ENCODE measurements at regions not wholly inside any gene's neighbourhood (a gene's known extent, or its start where the extent isn't known, plus 50 kb on each side); places are given as distances from the start of the nearest gene placed in this dataset.
A peak's percentile ranks its signal among the peaks of the same experiment; 100 is the strongest.

DNA sequence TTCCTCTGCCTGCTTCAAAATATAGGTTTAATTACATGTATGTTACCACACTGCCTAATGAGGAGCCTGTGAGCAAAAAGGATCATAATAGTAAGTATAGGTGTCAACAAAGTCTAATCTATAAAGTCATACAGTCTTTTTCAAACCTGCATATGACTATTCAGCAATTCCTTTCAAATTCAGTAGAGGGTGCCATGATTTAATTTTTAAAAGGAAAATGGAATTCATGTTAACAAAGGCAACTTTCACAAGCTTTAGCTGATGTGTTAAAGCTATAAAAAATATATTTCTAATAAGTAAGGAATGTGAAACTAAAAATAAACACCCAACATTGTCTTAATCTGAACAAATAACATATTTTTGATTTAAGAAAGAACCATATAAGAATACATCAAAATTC is 52.1 kb downstream of the MPP7 start:
- DNase-seq = no peak

DNA sequence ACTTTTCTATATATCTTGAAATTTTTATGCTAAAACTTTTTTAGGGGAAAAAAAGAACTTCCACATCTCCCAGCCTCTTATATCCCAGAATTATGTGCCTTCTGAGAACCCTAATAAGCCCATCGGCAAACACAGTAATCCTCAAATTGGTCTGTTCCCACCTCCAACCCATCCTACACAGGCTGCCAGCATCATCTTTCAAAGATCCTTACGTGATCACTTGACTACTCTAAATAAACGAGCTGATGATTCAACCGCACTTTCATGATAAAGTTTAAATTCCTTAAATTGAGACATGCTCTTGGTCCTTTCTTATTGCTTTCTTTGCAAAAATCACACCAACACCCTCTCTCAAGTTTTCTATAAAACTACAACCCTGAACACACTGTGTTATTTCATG is 52.5 kb downstream of the MPP7 start:
- DNase-seq = no peak

DNA sequence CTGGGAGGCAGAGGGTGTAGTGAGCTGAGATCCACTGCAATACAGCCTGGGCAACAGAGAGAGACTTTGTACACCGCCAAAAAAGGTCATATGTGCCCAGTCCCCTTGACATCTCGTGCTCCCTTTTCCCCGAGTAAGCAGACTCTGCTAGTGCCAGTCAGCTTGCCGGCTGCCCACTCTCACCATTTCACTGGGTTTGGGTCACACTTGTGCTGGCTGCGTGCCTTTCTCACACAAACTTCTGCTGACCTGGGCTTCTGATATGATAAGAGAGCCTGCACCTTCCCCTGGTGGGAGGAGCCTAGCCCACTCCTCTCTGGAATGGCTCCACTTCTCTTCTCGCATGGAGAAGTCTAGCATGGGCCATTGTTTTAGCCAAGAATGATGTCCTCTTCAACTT is 53.4 kb downstream of the MPP7 start:
- DNase-seq = no peak

DNA sequence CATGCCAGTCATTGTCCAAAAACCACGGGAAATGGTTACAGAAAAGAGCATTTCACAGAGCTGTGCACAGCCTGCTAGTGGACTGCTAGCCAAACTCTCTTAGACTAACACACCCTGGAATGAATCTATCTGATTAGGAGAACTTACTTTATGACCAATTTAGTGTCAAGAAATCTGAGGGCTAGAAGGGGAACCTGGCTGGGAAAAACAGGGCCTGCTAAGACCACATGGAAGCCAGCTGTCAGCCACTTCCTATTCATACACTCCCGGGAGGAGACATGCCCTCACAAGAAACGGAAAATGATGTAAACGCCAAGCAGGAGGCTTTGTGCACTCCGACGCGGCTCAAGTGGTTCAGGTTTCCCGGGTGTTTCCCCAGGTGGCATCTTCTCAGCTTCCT is 54.8 kb downstream of the MPP7 start:
- no peak for DNase-seq

DNA sequence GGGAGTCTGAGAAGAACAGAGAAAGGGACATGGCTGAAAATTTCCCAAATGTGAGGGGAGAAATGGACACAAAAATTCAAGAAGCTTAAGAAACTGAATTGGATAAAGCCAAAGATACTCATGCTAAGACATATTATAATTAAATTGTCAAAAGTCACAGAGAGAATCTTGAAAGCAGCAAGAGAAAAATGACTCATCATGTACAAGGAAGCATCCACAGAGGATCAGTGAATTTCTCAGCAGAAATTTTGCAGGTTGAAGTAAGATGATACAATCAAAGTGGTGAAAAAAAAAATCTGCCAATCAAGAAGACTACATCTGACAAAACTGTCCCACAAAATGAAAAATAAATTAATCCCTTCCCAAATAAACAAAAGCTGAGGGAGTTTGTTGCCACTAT is 56.8 kb downstream of the MPP7 start:
- DNase-seq = no peak

DNA sequence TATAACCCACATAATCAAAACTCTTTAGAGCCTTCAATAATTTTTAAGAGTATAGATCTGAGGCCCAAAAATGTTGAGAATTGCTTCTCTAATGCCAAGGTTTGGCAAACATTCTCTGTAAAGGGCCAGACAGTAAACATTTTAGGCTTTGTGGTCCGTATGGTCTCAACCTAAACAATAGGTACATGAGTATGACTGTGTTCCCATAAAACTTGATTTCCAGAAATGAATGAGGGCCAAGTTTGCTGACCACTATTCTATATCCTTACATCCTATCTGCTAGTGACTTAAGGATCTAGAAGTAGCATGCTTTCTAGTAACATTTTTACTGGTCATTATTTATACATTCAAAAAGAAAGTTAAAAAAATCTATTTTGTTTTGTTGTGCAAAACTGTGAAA is 58.9 kb downstream of the MPP7 start:
- DNase-seq = no peak

DNA sequence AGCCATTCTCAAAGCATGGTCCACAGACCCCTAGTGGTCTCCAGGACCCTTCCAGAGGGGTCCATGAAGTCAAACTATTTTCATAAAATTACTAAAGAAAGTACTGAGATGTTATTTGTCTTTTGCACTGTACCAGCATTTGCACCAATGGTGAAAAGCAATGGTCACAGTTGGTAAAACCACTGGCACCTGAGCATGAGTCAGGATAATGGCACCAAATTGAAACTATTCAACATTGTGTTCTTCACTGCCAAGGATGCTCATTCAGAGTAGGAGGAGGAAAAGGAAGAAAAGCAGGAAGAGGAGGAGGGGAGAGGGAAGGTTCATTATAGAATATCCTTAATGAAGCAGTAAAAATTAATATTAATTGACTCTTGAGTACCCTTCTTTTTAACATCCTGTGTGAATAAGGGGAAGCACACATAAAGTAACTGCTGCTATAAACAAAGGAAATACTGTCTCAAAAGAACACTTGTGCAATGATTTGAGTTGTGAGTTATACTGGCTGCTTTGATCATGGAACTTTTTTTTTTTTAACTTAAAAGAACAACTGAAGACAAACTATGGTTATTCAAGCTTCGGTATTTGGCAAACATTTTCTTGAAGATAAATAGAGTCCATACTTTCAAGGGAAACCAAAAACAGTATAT is 60.2 kb downstream of the MPP7 start:
- DNase-seq = no peak

DNA sequence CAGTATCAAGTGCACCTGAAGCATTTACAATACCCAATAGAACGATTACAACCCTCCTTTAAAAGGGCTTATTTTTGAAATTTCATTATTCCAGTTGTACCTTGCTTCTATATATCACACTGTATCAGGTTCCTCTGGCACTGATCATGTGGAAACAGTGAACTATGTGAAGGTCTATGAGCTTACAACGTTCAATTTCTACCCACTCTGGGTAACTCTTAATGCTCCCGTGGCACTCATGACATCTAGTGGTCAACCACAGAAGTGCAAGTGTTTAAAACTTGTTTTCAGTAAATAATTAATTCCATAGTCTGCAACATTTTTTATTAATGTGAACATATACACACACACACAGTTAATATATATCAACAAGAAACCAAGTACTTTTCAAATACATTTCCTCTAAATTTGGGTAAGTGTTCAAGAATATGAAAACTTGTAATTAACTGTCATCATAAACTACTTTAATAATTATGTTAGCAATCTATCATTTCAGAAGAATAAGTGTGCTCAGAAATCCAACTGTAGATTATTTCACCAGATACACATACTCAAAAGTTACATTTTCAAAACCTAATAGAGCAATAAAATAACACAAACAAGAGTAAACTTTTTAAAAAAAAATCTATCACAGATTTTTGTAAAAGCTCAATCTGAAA is 61.0 kb downstream of the MPP7 start:
- DNase-seq = peak; percentile 0

DNA sequence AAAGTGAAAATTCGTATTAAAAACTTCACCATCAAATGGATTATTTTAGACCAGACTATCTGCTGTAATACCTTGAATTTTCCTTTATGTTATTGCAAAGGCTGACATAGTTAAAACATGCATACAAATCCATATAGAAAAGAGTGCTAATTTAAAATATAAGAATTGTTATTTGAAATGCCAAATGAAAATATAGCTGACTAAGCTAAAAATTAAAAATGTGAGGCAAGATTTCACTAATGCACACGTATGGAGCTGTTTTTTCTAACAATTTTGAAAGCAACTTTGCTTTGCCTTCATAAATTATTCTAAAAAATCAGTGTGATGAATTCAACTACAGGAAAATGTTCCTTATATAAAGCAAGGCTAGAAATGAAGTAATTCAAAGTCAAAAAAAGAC is 62.5 kb downstream of the MPP7 start:
- no peak for DNase-seq

DNA sequence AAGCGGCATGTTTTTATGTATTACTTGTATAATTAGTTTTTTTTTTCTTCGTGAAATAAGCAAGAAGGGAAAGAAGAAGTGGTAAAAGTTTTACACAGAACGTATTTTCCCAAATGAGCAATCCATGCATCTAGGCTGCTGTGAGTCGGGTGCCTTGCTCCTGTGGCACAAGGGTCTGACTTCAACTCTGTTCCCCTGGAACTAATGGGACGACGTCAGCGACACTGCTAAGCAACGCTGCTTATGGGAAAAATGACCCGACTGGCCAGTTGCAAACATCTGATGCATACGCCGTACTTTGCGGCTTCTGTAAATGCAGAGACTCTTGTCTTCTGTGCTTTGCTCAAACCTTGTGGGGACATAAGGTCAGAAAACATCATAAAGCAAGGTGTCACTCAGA is 66.3 kb downstream of the MPP7 start:
- DNase-seq = no peak

DNA sequence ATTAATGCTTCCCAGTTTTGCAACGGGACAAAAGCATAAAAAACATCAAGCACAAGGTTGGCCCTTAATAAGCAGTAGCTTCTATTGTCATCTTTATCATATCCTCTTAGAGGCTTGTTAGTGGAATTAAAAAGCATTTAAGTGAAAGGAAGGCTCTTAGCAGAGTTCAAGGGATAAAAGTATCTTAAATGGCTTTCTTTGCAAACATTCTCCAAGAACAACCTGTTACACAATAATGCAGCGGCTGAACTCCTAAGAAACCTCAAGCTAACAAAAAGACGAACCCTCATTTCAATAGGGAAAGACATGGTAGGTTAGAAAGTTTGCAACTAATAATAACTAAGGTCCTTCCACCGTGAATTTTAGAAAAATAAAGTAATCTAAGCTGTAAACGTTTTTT is 82.1 kb downstream of the MPP7 start:
- no peak for DNase-seq

DNA sequence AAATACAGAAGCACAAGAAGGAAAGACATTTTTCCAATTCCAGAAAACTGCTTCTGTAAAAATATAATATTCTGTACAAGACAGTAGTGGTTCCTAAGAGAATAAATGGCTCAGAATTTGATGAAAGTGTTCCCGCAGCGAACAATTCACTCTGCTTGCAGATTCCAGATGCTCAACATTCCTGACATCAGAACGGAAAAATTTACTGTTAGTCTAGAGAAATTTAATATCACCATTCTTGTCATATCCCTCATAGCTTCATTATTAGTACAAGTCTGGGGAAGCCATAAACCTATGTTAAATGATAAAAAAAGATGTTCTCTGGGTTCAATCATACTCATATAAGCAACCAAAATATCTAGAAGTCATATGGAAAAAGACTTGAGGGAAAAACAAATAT is 83.6 kb downstream of the MPP7 start:
- no peak for DNase-seq

DNA sequence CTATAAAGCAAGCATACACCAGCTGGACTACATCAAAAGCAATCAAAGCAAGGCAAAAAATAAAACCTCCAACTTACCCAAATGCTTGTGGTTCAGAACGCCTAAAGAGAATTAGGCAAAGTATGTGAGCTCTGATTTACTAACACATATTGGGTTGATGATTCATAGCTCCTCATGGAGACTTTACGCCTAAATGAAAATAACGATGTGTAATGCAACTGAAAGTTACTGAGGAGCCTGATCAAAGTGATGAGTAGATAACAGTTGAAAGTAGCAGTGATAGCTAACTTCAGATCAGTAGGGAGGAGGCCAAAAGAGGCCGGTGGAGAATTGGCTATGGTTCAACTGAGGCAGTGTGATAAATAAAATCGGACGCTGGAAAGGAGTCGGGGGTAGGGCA is 85.0 kb downstream of the MPP7 start:
- no peak for DNase-seq

DNA sequence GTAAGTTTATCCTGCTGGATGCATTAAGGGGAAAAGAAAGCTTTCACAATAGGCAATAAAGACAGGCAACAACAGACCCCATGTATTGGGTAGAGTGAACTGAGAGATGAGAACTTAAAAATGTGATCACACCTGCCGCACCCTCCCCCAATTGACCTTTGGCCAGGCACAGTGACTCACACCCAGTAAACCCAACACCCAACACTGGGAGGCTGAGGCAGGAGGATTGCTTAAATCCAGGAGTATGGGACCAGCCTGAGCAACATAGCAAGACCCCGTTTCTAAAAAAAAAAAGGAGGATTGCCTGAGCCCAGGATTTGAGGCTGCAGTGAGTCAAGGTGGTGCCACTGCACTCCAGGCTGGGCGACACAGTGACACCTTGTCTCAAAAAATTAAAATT is 86.9 kb downstream of the MPP7 start:
- DNase-seq = no peak

DNA sequence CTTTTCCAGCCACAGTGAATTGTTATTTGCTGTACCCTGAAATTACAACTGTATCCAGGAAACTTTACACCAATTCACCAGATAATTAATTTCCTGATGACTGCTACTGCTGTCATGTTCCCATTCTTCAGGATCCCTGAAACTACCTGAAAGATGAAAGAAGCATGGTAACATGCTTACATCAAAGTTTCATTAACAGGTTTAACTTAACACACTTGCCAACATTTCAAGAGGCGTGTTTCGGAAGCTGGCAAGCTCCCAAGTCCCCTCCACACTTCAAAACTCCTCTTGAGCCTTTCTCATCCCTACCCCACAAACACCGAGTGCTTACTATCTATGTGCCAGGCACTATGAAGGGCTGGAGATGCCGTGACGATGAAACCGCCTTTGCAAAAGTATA is 88.6 kb downstream of the MPP7 start:
- no peak for DNase-seq

DNA sequence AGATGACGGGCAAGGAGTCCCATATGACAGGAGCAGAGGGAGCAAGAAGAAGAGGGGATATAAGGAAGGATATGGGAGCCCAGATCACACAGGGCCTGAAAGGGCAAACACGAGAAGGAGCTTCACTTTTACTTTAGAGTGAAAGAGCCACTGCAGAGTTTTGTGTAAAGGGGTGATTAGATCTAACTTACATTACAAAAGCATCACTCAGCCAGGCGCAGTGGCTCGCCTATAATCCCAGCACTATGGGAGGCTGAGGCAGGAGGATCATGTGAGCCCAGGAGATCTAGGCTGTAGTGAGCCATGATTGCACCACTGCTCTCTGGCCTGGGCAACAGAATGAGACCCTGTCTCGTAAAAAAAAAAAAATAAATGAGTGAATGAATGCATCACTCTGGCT is 91.1 kb downstream of the MPP7 start:
- DNase-seq = no peak

DNA sequence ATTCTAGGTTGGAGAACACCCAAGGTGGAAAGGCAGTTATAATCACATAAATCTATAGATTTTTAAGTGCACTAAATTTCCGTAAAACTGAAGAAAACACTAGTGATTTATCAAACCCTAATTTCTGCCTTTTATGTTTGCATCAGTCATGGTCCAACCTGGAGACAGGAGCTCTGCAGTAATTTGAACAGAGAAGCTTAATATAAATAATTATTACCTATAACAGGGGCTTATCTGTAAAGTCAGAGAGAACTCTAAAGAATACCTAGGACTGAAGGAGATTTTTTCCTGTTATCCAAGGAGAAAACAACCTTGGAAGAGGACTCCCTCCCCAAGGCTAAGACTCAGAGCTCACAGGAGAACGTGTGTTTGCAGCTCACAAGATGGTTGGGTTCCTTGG is 95.1 kb downstream of the MPP7 start:
- no peak for DNase-seq

DNA sequence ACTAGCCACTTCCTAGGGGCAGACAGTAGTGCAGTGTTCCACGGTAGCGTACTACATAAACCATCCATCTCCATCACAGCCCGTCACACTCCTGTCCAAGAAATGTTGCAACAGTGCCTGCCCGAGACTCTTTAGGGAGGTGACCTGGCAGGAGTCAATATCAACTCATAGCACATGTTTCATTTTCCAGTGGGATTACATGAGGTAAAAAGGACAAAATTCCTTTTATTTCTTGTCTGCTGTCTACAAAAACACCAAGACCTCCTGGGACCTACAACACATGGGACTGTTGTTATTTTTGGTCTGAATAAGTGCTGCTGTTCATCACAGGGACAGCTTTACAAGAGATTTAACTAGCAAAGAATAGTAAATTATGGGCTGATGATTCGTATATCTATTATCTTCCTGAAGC is 99.9 kb downstream of the MPP7 start:
- no peak for DNase-seq

DNA sequence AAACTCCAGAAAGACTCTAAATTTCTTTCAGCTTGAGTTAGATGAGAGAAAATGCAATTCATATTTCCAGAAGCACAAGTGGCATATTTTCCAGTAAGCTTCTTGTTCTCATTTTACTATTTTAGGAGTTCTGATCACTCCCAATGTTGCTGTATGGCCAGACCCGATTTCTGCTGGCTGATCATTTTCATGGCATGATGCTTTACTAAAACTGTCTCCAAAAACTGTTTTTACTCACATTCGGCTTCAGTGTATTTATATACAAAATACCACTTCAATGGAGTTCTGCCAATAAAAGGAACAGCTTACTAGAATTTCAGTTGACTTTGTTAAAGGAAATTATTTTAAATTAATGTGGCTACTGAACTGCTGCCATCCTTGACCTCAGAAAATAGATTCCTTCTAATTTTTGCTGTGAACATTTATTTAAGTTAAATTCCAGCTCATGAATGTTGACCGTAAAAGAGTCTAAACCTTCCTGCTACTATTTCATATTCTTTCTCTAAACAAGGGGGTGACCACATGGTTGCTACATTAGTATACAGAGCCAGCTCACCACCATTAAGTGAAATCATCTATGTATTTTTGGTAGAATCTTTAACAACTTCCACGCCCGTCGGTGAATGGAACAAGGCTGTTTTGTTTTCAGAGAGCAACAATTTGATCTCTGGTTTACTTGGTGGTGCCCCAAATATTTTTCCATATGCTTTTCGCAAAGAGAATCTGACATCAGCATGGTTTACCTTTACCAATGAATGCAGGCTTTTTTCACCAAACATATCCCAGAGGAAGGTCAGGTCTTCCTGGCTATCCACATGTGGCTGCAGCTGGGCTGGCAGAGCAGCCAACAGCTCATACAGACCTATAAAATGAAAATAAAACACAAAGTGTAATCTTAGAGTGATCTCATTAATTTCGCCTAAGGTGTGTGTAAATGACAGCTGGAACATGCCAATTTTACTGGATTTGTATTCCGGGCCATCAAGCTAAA is 101.2 kb downstream of the MPP7 start:
- no peak for DNase-seq

DNA sequence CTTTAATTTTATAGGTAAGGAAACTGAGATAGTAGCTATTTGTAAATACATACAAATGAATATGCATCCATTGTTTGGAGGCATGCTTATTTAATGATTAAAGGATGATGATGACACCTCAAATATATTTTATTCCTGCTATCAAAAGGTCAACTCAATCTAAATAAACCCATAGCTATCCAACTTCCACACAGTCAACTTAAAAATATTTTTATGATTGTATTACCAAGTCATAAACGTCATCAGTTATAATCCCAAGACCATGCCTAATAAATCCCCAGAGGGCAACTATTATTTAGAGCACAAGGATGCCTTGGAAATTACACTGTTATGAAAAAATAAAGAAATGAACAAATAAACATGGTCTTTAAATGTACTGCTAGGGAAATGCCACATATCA is 102.1 kb downstream of the MPP7 start:
- DNase-seq = no peak

DNA sequence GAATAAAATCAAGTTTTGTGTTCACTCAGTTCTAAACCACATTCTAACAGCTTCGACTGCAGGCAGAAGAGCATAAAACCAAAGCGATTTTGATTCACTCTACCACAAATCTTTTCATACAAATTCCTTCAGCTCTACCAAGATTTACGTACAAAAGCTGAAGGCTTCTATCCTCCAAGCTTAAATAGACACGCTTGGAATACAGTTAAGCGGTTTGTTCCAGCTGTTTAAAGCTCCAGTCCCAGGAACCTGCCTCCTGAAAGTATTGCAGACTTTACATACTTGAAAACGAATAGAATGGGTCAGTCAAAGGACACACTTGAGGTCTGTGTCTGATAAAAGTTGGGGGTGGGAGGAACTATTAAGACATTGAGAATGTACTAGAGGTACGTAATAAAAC is 102.9 kb downstream of the MPP7 start:
- DNase-seq = no peak

DNA sequence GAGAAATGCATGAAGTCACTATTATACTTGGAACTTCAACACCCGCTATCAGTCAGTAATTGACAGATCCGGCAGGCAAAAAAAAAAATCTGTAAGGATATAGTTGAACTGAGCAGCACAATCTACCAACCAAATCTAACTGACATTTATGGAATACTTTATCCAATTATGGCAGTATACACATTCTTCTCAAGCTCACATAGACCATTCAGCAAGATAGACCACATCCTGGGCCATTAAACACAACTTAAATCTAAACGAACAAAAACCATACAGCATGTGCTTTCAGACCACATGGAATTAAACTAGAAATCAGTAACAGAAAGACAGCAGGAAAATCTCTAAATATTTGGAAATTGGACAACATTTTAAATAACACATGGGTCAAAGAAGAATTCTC is 112.7 kb downstream of the MPP7 start:
- no peak for DNase-seq

DNA sequence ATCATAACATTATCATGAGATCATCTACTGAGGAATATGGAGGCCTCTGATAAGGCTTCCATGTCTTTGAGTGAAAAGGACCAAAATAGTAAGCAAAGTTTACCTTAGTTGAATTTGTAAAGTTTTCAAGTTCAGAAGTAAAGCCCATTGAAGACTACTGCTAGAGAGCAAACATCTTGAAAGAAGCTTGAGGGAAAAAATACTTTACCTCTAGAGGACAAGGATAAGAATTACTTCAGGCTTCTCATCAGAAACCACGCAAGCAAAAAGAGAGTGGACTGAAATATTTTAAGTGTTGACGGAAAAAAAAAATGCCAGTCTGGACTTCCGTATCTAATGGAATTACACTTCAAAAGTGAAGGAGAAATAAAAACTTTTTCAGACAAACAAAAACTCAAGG is 114.3 kb downstream of the MPP7 start:
- DNase-seq = no peak

Measured in effector CD8-positive, alpha-beta T cell (primary cell).